Astrocyte (in vitro differentiated cells and primary cell): ENCODE measurements at regions not wholly inside any gene's neighbourhood (a gene's known extent, or its start where the extent isn't known, plus 50 kb on each side); places are given as distances from the start of the nearest gene placed in this dataset.

Experiments used
- DNase-seq: peaks from one replicate; pipeline ENCODE4 v3.0.0-alpha.2; 2010; ENCODE audit warnings: low read depth
- FAIRE-seq: peaks from 2 replicates; lab custom pipeline; 2011; peaks lifted over from hg19 to GRCh38; lab: Jason Lieb, UNC
- H2AFZ ChIP-seq: 2 replicates; pipeline ENCODE4 v1.6.0; 2012; ENCODE audit warnings: low read depth, low read length, inconsistent platforms
- H3K27ac ChIP-seq: 2 replicates; pipeline ENCODE4 v1.5.1; 2011; ENCODE audit warnings: low read depth, low read length, inconsistent platforms
- H3K27me3 ChIP-seq: 2 replicates; pipeline ENCODE4 v1.6.0; 2011; ENCODE audit warnings: low read length, inconsistent platforms; ENCODE audit not compliant: insufficient read depth
- H3K36me3 ChIP-seq: 2 replicates; pipeline ENCODE4 v1.5.1; 2011; ENCODE audit warnings: low read length, inconsistent platforms; ENCODE audit not compliant: insufficient read depth
- H3K4me1 ChIP-seq: 2 replicates; pipeline ENCODE4 v1.5.1; 2011; ENCODE audit warnings: low read length, inconsistent platforms; ENCODE audit not compliant: insufficient read depth
- H3K4me2 ChIP-seq: 2 replicates; pipeline ENCODE4 v1.6.0; 2012; ENCODE audit warnings: low read length, inconsistent platforms
- H3K4me3 ChIP-seq: 2 replicates; pipeline ENCODE4 v1.5.1; 2011; ENCODE audit warnings: low read depth, mild to moderate bottlenecking, low read length, inconsistent platforms; ENCODE audit not compliant: insufficient read depth
- H3K79me2 ChIP-seq: 2 replicates; pipeline ENCODE4 v1.6.0; 2012; ENCODE audit warnings: mild to moderate bottlenecking, low read length, inconsistent platforms; ENCODE audit not compliant: insufficient read depth
- H3K9ac ChIP-seq: 2 replicates; pipeline ENCODE4 v1.6.0; 2012; ENCODE audit warnings: mild to moderate bottlenecking, low read length, inconsistent platforms
- H3K9me3 ChIP-seq: 2 replicates; pipeline ENCODE4 v1.5.1; 2012; ENCODE audit warnings: low read depth, mild to moderate bottlenecking, low read length, inconsistent platforms; ENCODE audit not compliant: insufficient read depth
- H4K20me1 ChIP-seq: 2 replicates; pipeline ENCODE4 v1.6.0; 2012; ENCODE audit warnings: low read length, inconsistent platforms; ENCODE audit not compliant: insufficient read depth
- H3K27ac Mint-ChIP-seq: one replicate; pipeline ENCODE4 v1.8.0; 2021; ENCODE audit warnings: mild to moderate bottlenecking, mixed read lengths; ENCODE audit not compliant: unreplicated experiment
- H3K27me3 Mint-ChIP-seq: one replicate; pipeline ENCODE4 v1.8.0; 2021; ENCODE audit warnings: low read depth, mixed read lengths; ENCODE audit not compliant: unreplicated experiment
- H3K36me3 Mint-ChIP-seq: one replicate; pipeline ENCODE4 v1.8.0; 2021; ENCODE audit warnings: low read depth, mixed read lengths; ENCODE audit not compliant: unreplicated experiment
- H3K4me1 Mint-ChIP-seq: one replicate; pipeline ENCODE4 v1.8.0; 2021; ENCODE audit warnings: low read depth, mixed read lengths; ENCODE audit not compliant: unreplicated experiment
- H3K4me3 Mint-ChIP-seq: one replicate; pipeline ENCODE4 v1.8.0; 2021; ENCODE audit warnings: mild to moderate bottlenecking, moderate library complexity, mixed read lengths; ENCODE audit not compliant: unreplicated experiment
- H3K9me3 Mint-ChIP-seq: one replicate; pipeline ENCODE4 v1.8.0; 2021; ENCODE audit warnings: mild to moderate bottlenecking, mixed read lengths; ENCODE audit not compliant: unreplicated experiment
- EZH2 ChIP-seq: IDR thresholded peaks from 2 replicates; pipeline ENCODE4 v1.6.1; 2012; ENCODE audit warnings: mild to moderate bottlenecking, low read length, inconsistent platforms; ENCODE audit not compliant: insufficient read depth
- TF ChIP-seq, protein P1 (sequence below): IDR thresholded peaks from 2 replicates; pipeline ENCODE4 v1.5.1; 2011; ENCODE audit warnings: low read depth, mild to moderate bottlenecking, inconsistent platforms, low read length, moderate library complexity; ENCODE audit not compliant: insufficient read depth

DNA sequence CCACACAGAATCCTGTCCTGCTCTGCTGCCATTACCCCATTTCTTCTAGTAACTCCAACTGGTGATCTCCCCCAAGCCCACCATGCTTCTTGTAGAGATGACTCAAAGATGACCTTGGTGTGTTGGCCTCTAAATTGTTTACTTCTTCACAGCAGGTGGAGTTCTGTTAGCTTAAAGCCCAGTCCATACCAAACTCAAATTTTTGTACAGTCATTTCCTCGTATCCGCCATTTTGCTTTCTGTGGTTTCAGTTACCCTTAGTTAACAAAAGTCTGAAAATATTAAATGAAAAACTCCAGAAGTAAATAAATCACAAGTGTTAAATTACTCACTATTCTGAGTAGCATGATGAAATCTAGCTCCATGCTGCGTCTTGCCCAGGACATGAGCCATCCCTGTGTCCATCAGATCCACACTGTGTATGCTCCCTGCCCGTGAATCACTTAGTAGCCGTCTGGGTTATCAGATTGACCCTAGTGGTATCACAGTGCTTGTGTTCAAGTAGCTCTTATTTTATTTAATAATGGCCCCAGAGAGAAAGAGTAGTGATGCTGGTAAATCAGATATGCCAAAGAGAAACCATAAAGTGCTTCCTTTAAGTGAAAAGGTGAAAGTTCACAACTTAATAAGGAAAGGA is 133.3 kb upstream of the NOL4 start:
- Histone ChIP-seq H3K4me3 (no peak overlapping the region), H3K9ac (no peak overlapping the region), H3K27me3 (no peaks in the 10 kb centered on the region), H3K27ac (no peak overlapping the region), H3K4me2 (no peak overlapping the region), H2AFZ (no peak overlapping the region), H3K79me2 (no peaks in the 10 kb centered on the region), H3K36me3 (no peaks in the 10 kb centered on the region), H3K9me3 (no peaks in the 10 kb centered on the region), H4K20me1 (no peaks in the 10 kb centered on the region), H3K4me1 (no peaks in the 10 kb centered on the region)
- Mint-ChIP-seq H3K27me3 (no peaks in the 10 kb centered on the region), H3K27ac (no peak overlapping the region), H3K4me1 (no peaks in the 10 kb centered on the region), H3K4me3 (no peak overlapping the region), H3K36me3 (no peaks in the 10 kb centered on the region), H3K9me3 (no peaks in the 10 kb centered on the region)
- DNase-seq = no peak
- no peak for TF ChIP-seq EZH2
- TF ChIP-seq, protein P1, sequence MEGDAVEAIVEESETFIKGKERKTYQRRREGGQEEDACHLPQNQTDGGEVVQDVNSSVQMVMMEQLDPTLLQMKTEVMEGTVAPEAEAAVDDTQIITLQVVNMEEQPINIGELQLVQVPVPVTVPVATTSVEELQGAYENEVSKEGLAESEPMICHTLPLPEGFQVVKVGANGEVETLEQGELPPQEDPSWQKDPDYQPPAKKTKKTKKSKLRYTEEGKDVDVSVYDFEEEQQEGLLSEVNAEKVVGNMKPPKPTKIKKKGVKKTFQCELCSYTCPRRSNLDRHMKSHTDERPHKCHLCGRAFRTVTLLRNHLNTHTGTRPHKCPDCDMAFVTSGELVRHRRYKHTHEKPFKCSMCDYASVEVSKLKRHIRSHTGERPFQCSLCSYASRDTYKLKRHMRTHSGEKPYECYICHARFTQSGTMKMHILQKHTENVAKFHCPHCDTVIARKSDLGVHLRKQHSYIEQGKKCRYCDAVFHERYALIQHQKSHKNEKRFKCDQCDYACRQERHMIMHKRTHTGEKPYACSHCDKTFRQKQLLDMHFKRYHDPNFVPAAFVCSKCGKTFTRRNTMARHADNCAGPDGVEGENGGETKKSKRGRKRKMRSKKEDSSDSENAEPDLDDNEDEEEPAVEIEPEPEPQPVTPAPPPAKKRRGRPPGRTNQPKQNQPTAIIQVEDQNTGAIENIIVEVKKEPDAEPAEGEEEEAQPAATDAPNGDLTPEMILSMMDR = no peak
- no peak for FAIRE-seq

DNA sequence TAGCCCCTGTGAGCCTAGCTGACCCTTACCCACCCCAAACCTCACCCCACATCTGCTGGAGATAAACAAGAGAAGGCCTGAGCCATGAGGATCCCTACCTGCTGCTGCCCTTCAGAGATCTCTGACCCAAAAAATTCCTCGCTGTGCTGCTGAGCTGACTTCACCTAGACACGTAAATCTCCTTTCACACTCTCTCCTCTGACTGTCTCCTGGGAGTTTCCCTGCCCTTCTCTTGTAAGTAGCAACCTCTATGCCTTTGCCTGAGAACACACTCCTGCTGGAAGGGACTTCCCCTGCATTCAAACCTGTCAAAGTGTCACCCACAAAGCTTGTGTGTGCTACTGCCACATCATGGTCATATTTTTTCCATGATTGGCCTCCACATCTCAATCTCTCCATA is 134.2 kb upstream of the NOL4 start:
- Mint-ChIP-seq H3K4me1 (no peaks in the 10 kb centered on the region), H3K36me3 (no peaks in the 10 kb centered on the region), H3K4me3 (no peak overlapping the region), H3K9me3 (no peaks in the 10 kb centered on the region), H3K27me3 (no peaks in the 10 kb centered on the region), H3K27ac (no peak overlapping the region)
- no peaks in the 10 kb centered on the region for H3K27me3 ChIP-seq
- TF ChIP-seq, protein P1 = no peak
- no peak for TF ChIP-seq EZH2
- H3K9me3 ChIP-seq = no peaks in the 10 kb centered on the region
- H3K79me2 ChIP-seq = no peaks in the 10 kb centered on the region
- H3K36me3 ChIP-seq = no peaks in the 10 kb centered on the region
- FAIRE-seq = no peak
- no peaks in the 10 kb centered on the region for H3K4me1 ChIP-seq
- H4K20me1 ChIP-seq = no peaks in the 10 kb centered on the region
- no peak overlapping the region for H3K4me2 ChIP-seq
- DNase-seq = no peak
- no peak overlapping the region for H3K27ac ChIP-seq
- H2AFZ ChIP-seq = no peak overlapping the region
- no peak overlapping the region for H3K4me3 ChIP-seq
- no peak overlapping the region for H3K9ac ChIP-seq

DNA sequence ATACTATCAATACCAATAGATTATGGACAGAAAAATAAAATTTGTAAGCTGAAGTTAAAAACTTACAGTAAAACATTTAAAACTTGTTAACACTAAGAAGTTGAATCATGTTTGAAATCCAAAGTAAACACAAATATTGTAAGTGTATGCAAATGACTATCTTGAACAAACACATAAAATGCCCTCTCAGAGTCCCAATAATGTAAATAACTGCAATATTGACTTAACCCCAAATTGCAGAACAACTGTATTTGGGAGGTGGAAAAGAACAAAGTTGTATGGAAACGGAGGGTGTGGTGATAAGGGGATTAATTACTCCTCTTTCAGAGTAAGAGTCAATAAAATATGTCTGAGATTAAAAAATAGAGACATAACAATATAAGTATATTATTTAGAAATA is 140.0 kb upstream of the NOL4 start:
- Histone ChIP-seq H3K4me2 (no peak overlapping the region), H3K4me3 (no peak overlapping the region), H3K9me3 (no peaks in the 10 kb centered on the region), H3K36me3 (no peaks in the 10 kb centered on the region), H3K27ac (no peak overlapping the region), H3K79me2 (no peaks in the 10 kb centered on the region), H3K9ac (no peak overlapping the region), H2AFZ (no peak overlapping the region), H3K4me1 (no peaks in the 10 kb centered on the region), H3K27me3 (no peaks in the 10 kb centered on the region), H4K20me1 (no peaks in the 10 kb centered on the region)
- H3K4me1 Mint-ChIP-seq = no peaks in the 10 kb centered on the region
- DNase-seq (no peak), FAIRE-seq (no peak)
- no peaks in the 10 kb centered on the region for H3K9me3 Mint-ChIP-seq
- H3K36me3 Mint-ChIP-seq = no peaks in the 10 kb centered on the region
- H3K27me3 Mint-ChIP-seq = no peaks in the 10 kb centered on the region
- no peak overlapping the region for H3K4me3 Mint-ChIP-seq
- TF ChIP-seq, protein P1 = no peak
- no peak for TF ChIP-seq EZH2
- H3K27ac Mint-ChIP-seq = no peak overlapping the region
